ENCODE measurements at regions not wholly inside any gene's neighbourhood (a gene's known extent, or its start where the extent isn't known, plus 50 kb on each side); places are given as distances from the start of the nearest gene placed in this dataset.
"Not testable (repeated sequence)": the region's sequence is repeated elsewhere in the genome, so short reads cannot be mapped to it uniquely, and the experiment has no call there.

DNA sequence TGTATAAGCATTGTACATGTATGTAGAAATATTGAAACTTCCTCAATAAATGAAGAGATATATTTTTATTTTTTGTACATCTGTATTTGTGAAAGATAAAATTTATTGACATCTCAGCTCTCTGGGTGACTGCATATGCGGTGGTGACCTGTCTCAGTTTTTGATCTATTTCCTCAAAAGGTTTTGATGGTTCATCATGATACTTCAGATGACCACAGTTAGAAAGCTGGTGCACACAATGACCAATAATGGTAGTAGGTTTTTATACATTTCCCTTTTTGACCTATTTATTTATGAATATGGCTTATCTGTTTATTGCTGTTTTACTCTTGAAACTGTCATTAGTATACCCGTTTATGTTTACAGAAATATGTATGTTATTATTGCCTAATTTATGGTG, 549.6 kb upstream of the CHD1 start:
- not testable (repeated sequence) for DNase-seq (ENCODE audit: extremely low read depth, low read depth)

DNA sequence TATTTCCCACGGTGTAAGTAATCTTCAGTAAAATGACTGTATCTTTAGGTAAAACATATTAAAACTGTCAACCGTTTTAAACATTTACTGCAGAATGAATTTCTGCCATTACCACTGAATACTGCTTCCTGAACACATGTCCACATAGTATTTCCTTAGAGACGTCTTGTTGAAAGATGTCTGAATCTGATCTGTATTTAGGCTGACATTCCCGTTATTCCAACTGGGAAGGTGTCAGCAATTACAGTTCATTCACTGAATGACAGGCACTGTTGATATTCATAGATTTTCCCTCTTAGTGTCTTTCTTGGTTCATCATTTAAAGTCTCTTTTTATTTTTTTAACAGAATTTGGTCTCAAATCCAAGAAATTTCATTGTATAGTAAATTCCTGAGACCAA, 544.5 kb upstream of the CHD1 start:
- not testable (repeated sequence) for DNase-seq (ENCODE audit: extremely low read depth, low read depth)

DNA sequence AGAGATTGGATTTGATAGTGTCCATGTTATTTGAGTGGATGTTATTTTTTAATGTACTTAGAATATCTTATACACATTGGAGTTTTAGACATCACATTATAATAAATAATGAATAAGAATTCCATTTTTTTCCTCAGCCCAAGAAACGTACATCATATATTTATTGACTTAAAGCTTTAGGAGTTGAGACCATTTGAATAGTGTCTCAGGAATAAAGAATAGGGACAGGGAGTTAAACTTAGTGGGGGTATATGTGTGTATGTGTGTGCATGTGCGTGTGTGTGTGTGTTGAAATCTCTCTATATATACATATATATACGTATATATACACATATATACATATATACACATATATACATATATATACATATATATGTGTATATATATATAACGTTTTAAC, 542.9 kb upstream of the CHD1 start:
- not testable (repeated sequence) for DNase-seq (ENCODE audit: extremely low read depth, low read depth)

DNA sequence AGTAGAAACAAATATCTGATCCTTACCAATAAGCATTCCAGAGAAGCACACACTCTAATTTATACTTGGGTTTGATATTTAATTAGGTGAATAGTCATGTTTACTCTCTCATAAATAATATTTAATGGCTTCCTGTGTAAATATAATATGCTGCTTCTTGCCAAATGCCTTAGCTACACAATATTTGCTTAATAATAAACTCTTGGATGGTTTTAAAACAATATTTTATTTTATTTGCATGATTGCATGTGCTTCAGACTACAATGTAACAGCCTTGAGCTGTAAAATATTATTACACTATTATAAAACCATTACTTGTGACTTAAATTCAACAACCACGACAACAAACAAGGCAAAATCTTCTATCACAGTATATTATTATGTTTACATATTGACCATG, 542.4 kb upstream of the CHD1 start:
- not testable (repeated sequence) for DNase-seq (ENCODE audit: extremely low read depth, low read depth)

DNA sequence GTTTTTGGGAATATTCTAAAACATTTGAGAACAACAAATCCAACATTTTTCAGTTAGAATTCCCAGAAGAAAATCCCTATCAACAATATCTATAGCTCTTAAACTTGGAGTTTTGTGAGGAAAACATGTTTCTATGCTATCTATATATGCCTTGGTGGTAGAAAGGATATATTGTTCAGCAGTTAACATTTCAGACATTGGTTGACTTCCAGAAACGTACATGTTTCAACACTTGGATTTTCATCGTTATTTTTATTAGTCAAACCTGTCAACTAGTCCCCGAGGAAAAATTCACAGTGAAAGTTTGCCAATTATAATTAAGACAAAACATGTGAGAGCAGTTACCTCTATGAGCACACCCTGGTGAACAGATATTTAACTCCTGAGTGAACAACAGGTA, 541.8 kb upstream of the CHD1 start:
- DNase-seq (ENCODE audit: extremely low read depth, low read depth) = not testable (repeated sequence)

DNA sequence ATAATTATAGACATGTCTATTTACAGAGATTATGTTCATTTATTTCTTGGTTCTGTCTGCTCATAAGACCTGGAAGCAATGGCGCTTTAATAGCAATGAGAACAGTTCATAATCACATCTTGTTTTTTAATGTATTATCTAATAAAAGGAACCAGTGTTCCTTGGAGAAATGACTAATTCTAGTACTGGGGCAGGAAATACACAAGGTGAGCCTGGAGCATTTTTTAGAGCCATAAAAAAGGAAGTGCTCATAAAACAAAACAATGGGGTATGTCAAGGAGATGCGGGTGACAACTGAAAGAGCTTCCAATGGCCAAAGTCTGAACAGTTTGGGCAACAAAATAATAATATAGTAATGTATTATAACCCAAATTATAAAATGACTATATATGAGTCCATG, 531.9 kb upstream of the CHD1 start:
- DNase-seq (ENCODE audit: extremely low read depth, low read depth) = no peak

DNA sequence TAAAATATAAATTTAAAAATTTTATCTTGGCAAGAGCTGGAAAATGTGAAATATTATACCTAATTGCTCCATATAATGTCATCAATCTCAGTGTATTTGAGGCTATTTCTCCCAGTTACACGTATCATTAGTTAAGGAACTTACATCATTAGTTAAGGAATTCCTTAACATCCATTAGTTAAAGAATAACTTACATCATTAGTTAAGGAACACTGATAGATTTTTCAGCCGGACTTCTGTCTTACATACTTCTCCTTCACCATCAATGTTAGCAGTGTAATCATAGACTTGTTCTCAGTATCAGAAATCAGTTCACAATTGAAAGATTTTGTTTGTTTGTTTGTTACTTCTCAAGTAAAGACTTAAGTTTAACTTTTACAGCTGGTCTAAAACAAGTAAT, 524.4 kb upstream of the CHD1 start:
- no peak for DNase-seq (ENCODE audit: extremely low read depth, low read depth)

DNA sequence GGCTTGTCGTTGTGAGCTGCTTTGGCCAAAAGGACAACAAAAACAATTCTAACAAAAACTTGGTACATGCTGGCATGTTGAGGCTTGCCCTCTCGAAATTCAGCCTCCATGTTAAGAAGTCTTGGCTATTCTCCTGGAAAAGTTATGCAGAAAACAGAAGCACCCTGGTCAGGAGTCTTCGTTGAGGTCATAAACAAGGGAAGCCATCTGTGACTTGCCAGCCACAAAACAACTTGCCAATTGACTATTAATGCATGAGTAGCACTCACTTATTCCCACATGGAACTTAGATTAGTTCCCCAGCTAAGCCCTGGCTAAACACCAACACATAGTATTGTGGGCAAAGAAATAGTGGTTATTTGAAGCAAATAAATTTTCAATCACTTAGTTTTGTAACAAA, 521.0 kb upstream of the CHD1 start:
- no peak for DNase-seq (ENCODE audit: extremely low read depth, low read depth)

DNA sequence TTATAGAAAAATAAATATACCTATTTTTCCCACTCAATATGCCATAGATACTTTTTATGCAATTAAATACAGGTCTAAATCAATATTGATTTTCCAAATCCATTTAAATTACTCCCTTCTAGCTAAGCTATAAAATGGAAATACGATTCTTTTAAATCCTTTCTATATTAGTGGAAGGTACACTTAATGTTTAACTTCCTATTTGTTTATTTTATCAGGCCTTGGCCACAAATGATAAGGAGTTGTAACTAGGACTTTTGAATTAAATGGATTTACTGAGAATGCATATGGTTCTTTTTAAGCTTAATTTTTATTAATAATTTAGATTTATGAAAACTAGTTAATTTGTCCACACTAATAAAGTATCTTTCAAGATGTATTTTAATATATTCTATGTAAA, 517.0 kb upstream of the CHD1 start:
- DNase-seq (ENCODE audit: extremely low read depth, low read depth) = no peak

DNA sequence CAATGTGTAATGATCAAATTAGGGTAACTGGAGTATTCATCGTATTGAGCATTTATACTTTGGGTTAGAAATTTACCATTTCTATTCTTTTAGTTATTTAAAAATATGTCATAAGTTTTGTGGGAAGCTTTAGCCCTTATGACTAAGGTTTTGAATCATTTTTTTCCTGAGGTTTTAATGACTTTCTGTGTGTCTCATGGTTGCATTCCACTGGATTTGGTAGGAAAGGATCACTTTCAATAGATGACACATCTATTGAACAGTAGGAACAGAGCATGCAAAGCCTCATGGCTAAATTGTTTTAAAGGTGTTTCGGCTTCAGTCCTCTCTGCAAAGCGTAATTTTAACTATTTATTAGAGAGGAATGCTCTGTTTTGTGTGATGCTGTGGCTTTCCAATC, 512.4 kb upstream of the CHD1 start:
- DNase-seq (ENCODE audit: extremely low read depth, low read depth) = no peak

DNA sequence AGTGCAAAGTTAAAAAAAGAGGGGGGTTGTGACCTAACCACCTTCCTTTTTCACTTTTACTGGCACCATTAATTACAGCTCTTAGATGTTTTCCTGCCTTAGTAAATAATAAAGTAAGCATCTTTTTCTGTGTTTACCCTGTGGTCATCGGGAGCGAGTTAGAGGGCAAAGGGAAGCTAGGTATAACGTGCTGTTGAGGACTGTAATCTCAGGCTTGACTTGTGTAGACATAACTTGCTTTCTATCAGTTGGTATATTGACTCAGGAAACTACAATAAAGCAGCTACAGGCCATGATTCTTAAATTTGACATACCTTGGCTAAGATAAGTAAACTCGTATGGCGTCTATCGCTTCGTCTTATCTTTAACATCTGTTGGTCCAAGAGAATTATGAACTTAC, 509.8 kb upstream of the CHD1 start:
- DNase-seq (ENCODE audit: extremely low read depth, low read depth) = no peak

DNA sequence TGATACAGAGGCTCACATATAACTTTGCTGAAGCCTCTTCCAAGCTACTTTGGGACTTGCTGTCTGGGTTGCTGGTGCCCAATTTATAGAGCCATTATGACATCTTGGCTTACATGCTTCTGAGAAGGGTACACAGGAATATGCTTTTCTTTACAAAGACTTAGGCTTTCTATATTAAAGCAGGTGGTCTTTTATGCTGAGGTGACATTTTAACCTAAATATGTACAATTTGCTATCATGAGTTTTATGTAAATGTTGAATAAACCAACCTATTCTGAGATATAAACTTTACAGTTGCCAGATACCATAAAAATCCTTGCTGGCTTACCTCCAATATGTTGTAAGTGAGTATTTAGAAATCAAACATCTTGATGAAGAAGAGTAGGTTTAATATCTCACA, 509.2 kb upstream of the CHD1 start:
- DNase-seq (ENCODE audit: extremely low read depth, low read depth) = no peak

DNA sequence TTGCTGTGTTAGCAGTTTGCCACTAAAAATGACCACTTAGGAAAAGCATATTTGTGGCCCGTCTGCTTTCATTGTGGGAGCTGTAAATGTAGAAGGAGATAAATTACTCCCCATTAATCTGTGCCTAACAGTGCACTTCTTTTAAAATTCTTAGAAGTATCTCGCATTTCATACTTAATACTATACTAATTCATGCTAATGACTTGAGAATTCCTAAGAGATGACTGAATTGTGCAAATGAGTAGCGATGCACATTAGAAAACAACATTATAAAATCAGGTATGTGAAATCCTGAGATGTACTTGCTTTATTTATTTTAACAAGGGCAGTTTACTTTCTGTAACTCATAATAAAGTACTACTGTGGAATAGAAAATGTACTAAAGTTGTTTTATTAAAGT, 494.6 kb upstream of the CHD1 start:
- not testable (repeated sequence) for DNase-seq (ENCODE audit: extremely low read depth, low read depth)

DNA sequence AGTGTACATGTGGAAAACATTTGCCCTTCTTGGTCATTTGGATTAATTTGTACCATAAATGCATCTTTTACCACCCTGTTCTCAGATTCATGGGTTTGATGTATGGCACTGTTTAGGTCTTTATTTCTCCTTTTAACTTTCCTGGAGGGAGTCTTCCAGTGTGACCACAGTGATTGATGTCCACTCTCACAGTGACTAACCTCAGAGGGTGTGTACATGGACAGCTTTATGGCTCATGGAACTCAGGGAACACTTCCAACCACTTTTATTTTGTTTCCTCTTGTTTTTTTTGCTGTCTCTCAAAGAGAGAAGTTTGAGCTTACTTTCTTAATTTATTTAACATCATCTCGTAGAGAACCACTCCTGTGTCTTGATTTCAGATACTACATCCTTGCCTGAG, 489.8 kb upstream of the CHD1 start:
- DNase-seq (ENCODE audit: extremely low read depth, low read depth) = not testable (repeated sequence)

DNA sequence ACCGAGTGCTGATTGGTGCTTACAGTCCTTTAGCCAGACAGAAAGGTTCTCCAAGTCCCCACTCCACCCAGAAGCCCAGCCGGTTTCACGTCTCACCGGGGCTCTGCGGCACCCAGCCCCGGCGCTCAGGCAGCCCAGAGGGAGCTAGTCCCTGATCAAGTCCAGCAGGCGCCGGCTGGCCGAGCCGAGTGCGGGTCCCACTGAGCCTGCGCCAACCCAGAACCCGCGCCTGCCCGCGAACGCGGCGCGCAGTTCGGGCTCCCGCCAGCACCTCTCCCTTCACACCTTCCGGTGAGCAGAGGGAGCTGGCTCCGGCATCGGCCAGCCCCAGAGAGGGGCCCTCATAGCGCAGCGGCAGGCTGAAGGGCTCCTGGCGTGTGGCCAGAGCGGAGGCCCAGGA, 481.6 kb upstream of the CHD1 start:
- DNase-seq (ENCODE audit: extremely low read depth, low read depth) = not testable (repeated sequence)

DNA sequence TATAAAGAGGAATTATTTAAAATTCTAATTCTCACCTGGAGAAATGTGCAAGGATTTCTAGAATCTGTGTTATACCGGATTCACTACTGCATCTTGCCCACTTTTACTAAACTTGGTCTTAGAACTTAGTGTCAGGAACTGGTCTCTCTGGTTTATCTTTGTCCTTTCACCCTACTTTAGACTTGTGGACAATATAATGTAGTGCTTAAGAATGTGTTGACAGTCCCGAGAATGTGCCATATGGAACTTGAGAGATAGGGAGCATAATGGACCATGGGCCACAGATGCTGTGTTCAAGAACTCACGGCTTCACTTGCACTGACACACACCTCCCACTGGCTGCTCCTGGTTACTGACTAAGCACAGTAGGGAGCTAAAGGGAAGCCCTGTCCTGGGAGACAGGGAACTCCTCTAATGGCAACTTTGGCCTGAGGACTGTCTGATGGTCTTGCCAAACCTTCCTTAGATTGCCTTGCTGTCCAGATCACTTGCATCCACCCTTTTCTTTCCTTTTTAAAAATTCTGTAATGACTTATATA, 476.0 kb upstream of the CHD1 start:
- not testable (repeated sequence) for DNase-seq (ENCODE audit: extremely low read depth, low read depth)

DNA sequence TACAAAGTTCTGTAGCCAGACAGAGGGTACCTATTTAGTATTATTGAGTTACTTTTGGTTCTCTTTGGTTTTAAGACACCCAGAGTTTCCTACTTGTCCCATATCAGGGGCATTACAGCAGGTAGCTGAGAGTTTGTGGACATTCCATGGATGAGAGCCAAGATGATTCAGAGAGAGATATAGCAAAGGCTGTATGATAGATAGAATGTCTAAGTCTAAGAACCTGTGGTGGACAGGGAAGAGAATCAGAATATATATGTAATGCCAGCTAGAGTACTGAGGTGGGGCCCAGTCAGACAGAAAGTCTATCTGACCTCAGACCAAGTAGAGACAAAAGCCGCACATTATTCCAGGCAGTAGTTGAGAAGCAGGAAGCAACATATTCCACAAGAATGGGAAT, 471.8 kb upstream of the CHD1 start:
- not testable (repeated sequence) for DNase-seq (ENCODE audit: extremely low read depth, low read depth)

DNA sequence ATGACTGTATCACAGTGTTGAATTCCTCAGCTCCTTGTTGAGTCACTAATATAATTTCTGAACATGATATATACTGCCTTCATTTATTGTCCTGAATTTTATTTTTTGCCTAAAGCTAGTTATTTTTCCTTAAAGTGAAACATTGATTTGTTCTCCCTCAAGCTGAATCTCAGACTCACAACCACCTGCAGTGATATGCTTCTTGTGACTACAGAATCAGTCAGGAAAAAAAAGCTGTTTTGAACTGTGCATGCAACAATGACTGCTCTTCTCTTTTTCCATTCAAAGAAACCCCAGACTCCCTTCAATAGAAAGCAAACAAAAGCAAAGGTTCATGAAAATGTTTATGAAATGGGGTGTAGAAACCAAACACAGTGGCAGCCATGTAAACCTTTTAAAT, 470.2 kb upstream of the CHD1 start:
- DNase-seq (ENCODE audit: extremely low read depth, low read depth) = no peak

DNA sequence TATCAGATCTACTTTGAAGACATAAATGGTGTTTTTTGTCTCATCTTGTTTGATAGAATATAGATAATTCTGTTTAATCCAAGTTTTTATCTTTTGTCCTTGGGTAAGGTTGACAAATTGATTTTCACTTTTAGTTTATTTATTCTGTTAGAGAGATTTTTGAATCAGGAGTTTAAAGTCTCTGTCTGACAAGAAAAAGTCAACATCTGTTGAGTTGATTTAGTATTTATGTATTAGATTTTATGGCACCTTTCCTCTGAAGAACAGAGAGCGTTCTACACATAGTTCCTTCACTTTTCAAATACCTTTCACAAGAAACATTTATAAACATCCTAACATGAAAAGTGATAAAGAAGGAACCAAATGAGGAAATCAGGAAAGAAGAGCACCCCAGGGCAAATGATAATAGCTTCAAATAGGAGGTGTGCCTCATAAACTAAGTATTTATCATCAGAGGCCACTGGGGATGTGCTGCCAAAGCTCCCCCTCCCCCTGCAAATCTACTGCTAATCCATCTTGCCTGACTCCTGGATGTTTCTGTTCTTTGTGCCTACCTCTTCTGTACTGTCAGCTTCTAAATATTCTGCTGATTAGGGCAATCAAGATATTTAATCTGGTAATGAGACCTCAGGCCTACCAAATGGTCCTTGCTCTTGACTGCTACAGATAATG, 457.7 kb upstream of the CHD1 start:
- DNase-seq (ENCODE audit: extremely low read depth, low read depth) = no peak

DNA sequence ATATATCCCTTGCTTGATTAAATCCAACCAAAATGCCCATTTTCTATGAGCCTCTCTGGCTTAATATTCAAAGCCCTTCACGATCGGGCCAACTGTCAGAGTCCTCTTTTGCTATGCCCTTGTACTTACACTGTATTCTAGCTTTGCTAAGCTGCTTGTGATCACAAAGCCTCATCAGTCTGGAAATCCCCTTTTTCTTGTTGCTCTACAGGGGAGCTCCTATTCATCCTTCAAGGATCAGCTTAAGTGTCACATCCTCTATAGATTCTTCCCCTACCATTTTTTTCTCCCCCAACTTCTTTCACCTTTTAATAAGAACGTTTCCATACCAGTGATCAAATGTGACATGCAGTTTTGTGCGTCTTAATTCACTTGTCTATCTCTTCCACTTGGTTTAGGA, 450.4 kb upstream of the CHD1 start:
- no peak for DNase-seq (ENCODE audit: extremely low read depth, low read depth)

DNA sequence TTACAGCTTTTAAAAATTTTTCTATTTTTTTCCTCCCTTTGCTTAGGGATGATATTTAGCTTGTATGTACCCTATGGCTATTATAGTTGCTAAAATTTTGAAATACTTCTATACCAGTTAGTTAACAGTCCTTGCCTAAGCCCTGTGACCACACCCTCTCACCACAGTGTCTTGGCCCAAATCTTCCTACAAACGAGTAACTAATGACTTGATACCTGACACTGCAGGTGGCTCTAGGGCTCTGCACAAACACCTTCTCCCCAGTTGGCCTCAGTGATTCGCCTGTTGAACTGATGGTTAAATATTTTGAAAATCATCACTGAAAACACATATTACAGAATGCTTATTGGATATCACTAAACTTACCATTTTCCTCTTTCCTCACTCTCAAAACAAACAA, 449.6 kb upstream of the CHD1 start:
- DNase-seq (ENCODE audit: extremely low read depth, low read depth) = no peak

DNA sequence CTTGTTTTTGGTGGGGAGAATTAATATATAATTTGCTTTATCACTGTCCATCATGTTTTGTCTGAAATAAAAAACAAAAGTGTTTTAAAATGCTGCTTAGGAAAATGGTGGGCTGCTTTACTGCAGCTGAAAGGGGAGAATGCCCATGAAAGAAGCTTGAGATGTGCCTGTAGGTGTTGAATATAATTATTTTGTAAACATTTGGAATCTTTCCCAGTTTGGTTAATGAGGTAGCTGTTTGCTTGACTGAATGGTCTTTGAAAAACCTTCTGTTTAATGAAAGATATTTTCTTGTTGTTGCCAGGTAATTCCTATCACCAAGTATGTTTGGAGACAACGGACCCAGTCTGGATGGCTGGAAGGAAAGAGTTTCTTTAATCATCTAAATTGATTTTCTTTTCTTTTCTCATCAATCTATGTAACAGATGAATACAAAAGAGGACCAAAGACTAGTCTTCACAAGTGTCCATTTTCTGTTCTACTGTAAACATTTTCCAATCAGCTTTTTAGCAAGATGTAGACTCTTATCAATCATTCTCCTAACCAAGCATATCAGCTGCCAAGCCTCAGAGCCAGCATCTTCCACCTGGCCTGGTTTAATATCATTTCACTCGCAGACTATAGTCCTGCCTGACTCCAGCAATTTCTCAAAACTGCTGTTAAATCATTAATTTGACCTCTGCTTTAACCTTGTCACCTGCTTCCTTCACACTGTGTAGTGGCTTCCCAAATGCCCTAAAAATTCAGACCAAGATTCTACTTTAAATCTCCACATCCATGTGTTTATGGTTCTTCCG, 441.2 kb upstream of the CHD1 start:
- DNase-seq (ENCODE audit: extremely low read depth, low read depth) = no peak

Measured in NCI-H460 (cell line).